Fibroblast of lung (primary cell): ENCODE measurements at regions not wholly inside any gene's neighbourhood (a gene's known extent, or its start where the extent isn't known, plus 50 kb on each side); places are given as distances from the start of the nearest gene placed in this dataset.

ENCODE experiments used
- DNase-seq, 2 donors: peaks; one replicate each; pipeline versions ENCODE4 v3.0.0 to v3.0.0-alpha.2; 2010; ENCODE audit warnings: low read depth in 2 of 2
- H2AFZ ChIP-seq: 2 replicates; pipeline ENCODE4 v1.5.1; 2012; ENCODE audit warnings: low read length, control low read depth, inconsistent platforms
- H3K27ac ChIP-seq: 2 replicates; pipeline ENCODE4 v1.5.1; 2011; ENCODE audit warnings: low read length, control low read depth; ENCODE audit not compliant: insufficient read depth
- H3K27me3 ChIP-seq: 2 replicates; pipeline ENCODE4 v1.5.1; 2011; ENCODE audit warnings: mild to moderate bottlenecking, low read length; ENCODE audit not compliant: control insufficient read depth, insufficient read depth
- H3K36me3 ChIP-seq: 2 replicates; pipeline ENCODE4 v1.5.1; 2011; ENCODE audit warnings: low read length; ENCODE audit not compliant: control insufficient read depth, insufficient read depth
- H3K4me1 ChIP-seq: 2 replicates; pipeline ENCODE4 v1.5.1; 2011; ENCODE audit warnings: low read length; ENCODE audit not compliant: control insufficient read depth, insufficient read depth; ENCODE audit errors: extremely low read depth
- H3K4me2 ChIP-seq: 2 replicates; pipeline ENCODE4 v1.5.1; 2011; ENCODE audit warnings: low read length, control low read depth; ENCODE audit not compliant: insufficient read depth; ENCODE audit errors: extremely low read depth
- H3K4me3 ChIP-seq, 4 experiments: fragments of 200-600 bp in 1 of 4; sonication (generic) in 1 of 4; replicated peaks in 1 of 4; 2 replicates each; pipeline ENCODE4 v1.5.1; 2011 to 2016; ENCODE audit warnings: low read length in 4 of 4, low read depth in 3 of 4, mild to moderate bottlenecking in 3 of 4, control low read depth in 2 of 4, inconsistent platforms in 1 of 4, mixed read lengths in 1 of 4; ENCODE audit not compliant: insufficient read depth in 1 of 4; ENCODE audit errors: control extremely low read depth in 1 of 4
- H3K79me2 ChIP-seq: 2 replicates; pipeline ENCODE4 v1.5.1; 2012; ENCODE audit warnings: mild to moderate bottlenecking, low read length, inconsistent platforms; ENCODE audit not compliant: control insufficient read depth, insufficient read depth
- H3K9ac ChIP-seq: 2 replicates; pipeline ENCODE4 v1.5.1; 2011; ENCODE audit warnings: mild to moderate bottlenecking, low read length, control low read depth; ENCODE audit not compliant: insufficient read depth
- H3K9me3 ChIP-seq: 2 replicates; pipeline ENCODE4 v1.5.1; 2012; ENCODE audit warnings: low read depth, low read length; ENCODE audit not compliant: control insufficient read depth, insufficient read depth
- H4K20me1 ChIP-seq: 2 replicates; pipeline ENCODE4 v1.5.1; 2011; ENCODE audit warnings: low read length; ENCODE audit not compliant: control insufficient read depth, insufficient read depth; ENCODE audit errors: extremely low read depth
- CTCF ChIP-seq, 2 donors: IDR thresholded peaks in 1 of 2; conservative IDR thresholded peaks in 1 of 2; 1 replicate in 1 of 2; 2 replicates in 1 of 2; pipeline ENCODE4 v1.5.1; 2011 to 2012; ENCODE audit warnings: low read length in 2 of 2, control low read depth in 1 of 2, inconsistent platforms in 1 of 2, low read depth in 1 of 2, mild to moderate bottlenecking in 1 of 2
- EZH2 ChIP-seq: IDR thresholded peaks from 2 replicates; pipeline ENCODE4 v1.5.1; 2012; ENCODE audit warnings: low read length, control low read depth, mild to moderate bottlenecking; ENCODE audit errors: missing control alignments

DNA sequence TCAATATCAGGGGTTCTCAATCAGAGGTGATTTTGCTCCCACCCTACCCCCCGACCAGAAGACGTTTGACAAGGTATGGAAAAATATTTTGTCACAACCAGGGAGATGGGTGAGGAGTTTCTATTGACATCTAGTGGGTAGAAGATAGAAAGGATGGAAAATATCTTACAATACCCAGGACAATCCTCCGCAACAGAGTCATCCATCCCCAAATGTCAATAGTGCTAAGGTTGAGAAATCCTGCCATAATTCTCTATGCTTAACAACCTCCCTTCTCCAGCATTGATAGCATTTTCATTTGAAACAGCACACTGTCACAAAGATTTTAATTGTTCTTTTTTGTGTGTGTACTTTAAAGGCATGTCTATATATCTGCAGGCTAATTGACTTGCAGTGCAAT lies 890.5 kb downstream of the PDHA2 start:
- Histone ChIP-seq H3K4me3 (no peak overlapping the region), H3K4me2 (no peak overlapping the region), H2AFZ (no peak overlapping the region), H3K27me3 (no peaks in the 10 kb centered on the region), H3K79me2 (no peaks in the 10 kb centered on the region), H3K36me3 (no peaks in the 10 kb centered on the region), H3K4me1 (no peaks in the 10 kb centered on the region), H4K20me1 (no peaks in the 10 kb centered on the region), H3K27ac (no peak overlapping the region), H3K9ac (no peak overlapping the region), H3K9me3 (no peaks in the 10 kb centered on the region)
- TF ChIP-seq EZH2 (no peak), CTCF (conservative IDR thresholded peaks at IDR 0.05 in 1 of 2, IDR thresholded peaks at IDR 0.05 in 1 of 2; ENCODE audit: low read depth in 1 of 2, low read length in 2 of 2) (no peak)
- no peak for DNase-seq

- H2AFZ ChIP-seq = no peak overlapping the region
- H3K4me3 ChIP-seq = no peak overlapping the region
- no peaks in the 10 kb centered on the region for H3K36me3 ChIP-seq
- no peak overlapping the region for H3K4me2 ChIP-seq
- H3K4me1 ChIP-seq = no peaks in the 10 kb centered on the region
- H3K9ac ChIP-seq = no peak overlapping the region
- no peaks in the 10 kb centered on the region for H3K79me2 ChIP-seq
- no peaks in the 10 kb centered on the region for H3K27me3 ChIP-seq
- no peaks in the 10 kb centered on the region for H3K9me3 ChIP-seq
- peak; percentile 18 to 94 for DNase-seq
- no peaks in the 10 kb centered on the region for H4K20me1 ChIP-seq
- no peak overlapping the region for H3K27ac ChIP-seq
- no peak for TF ChIP-seq EZH2
- TF ChIP-seq CTCF (conservative IDR thresholded peaks at IDR 0.05 in 1 of 2, IDR thresholded peaks at IDR 0.05 in 1 of 2; ENCODE audit: low read depth in 1 of 2, low read length in 2 of 2) = no peak
Measured at GRCh38 chr4:96736352-96736889, 896.5 kb downstream of the PDHA2 start.

DNA sequence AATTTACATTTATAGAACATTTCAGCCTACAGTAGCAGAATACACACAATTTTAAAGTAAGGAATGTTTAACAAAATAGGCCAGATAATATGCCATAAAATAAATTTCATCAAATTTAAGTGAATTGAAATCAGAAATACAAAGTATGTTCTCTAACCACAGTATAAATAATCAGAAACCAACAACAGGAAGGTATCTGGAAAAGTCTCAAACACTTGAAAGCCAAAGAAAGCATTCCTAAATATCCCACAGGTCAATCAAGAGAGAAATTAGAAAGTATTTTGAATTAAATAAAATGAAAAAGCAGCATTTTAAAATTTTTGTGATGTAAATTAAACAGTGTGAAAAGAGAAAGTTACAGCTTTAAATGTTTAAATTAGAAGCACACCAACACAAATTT lies 899.2 kb downstream of the PDHA2 start:
- Histone ChIP-seq H4K20me1 (no peaks in the 10 kb centered on the region), H3K9ac (no peak overlapping the region), H3K4me1 (no peaks in the 10 kb centered on the region), H2AFZ (no peak overlapping the region), H3K9me3 (no peaks in the 10 kb centered on the region), H3K79me2 (no peaks in the 10 kb centered on the region), H3K27ac (no peak overlapping the region), H3K36me3 (no peaks in the 10 kb centered on the region), H3K27me3 (no peaks in the 10 kb centered on the region), H3K4me3 (no peak overlapping the region), H3K4me2 (no peak overlapping the region)
- peak in 1 of 2 donors; percentile 62 for DNase-seq
- TF ChIP-seq EZH2 = no peak
- no peak for TF ChIP-seq CTCF (conservative IDR thresholded peaks at IDR 0.05 in 1 of 2, IDR thresholded peaks at IDR 0.05 in 1 of 2; ENCODE audit: low read depth in 1 of 2, low read length in 2 of 2)
